Upper lobe of left lung (tissue), 6 donors: ENCODE measurements at regions not wholly inside any gene's neighbourhood (a gene's known extent, or its start where the extent isn't known, plus 50 kb on each side); places are given as distances from the start of the nearest gene placed in this dataset.

ENCODE experiments used
- ATAC-seq, 2 donors: fragments of 200-7000 bp; cut with Tn5 transposase; one replicate each; pipeline ENCODE4 v1.9.1; 2022; ENCODE audit warnings: mild to moderate bottlenecking in 2 of 2, moderate library complexity in 2 of 2; ENCODE audit not compliant: low FRiP score in 2 of 2
- DNase-seq, 2 donors: peaks; one replicate each; pipeline ENCODE4 v3.0.0-alpha.2; 2019 to 2020
- H3K27ac ChIP-seq, 4 donors: fragments of 200-600 bp; sonication (generic); one replicate each; pipeline ENCODE4 v1.5.1; 2016 to 2019
- H3K27me3 ChIP-seq, 4 donors: fragments of 200-600 bp; sonication (generic); one replicate each; pipeline ENCODE4 v1.5.1; 2017 to 2019
- H3K36me3 ChIP-seq, 4 donors: fragments of 200-600 bp; sonication (generic); one replicate each; pipeline ENCODE4 v1.5.1; 2016 to 2019
- H3K4me1 ChIP-seq, 4 donors: fragments of 200-600 bp; sonication (generic); one replicate each; pipeline ENCODE4 v1.5.1; 2018 to 2019
- H3K4me3 ChIP-seq, 4 donors: fragments of 200-600 bp; sonication (generic); one replicate each; pipeline ENCODE4 v1.5.1; 2017 to 2019; ENCODE audit warnings: mild to moderate bottlenecking in 2 of 4, moderate library complexity in 1 of 4
- H3K9me3 ChIP-seq, 4 donors: fragments of 200-600 bp; sonication (generic); one replicate each; pipeline ENCODE4 v1.5.1; 2018 to 2019
- CTCF ChIP-seq, 6 experiments: fragments of 450-650 bp in 4 of 6; fragments of 200-600 bp in 2 of 6; sonication (generic) in 2 of 6; IDR thresholded peaks; one replicate each; pipeline ENCODE4 v1.5.1; 2016 to 2019; ENCODE audit warnings: antibody characterized with exemption in 6 of 6
- EP300 ChIP-seq, 4 donors: sonication (generic); formaldehyde crosslinking; IDR thresholded peaks; one replicate each; pipeline ENCODE4 v1.5.1; 2017; ENCODE audit warnings: antibody characterized with exemption in 4 of 4, control low read depth in 2 of 4
- POLR2A ChIP-seq, 4 donors: fragments of 450-650 bp; IDR thresholded peaks; one replicate each; pipeline ENCODE4 v1.5.1; 2016 to 2017; ENCODE audit warnings: antibody characterized with exemption in 4 of 4, mild to moderate bottlenecking in 2 of 4
- POLR2AphosphoS5 ChIP-seq, 2 donors: sonication (generic); formaldehyde crosslinking; IDR thresholded peaks; one replicate each; pipeline ENCODE4 v1.5.1; 2017; ENCODE audit warnings: antibody characterized with exemption in 2 of 2
- WGBS, 2 donors: methylation state at CpG; one replicate each; pipeline ENCODE4 v1.1.5; 2017 to 2018; 5-methylcytosine and 5-hydroxymethylcytosine counted together
- donor health status: DM: no; HTN: no; CAD: no; lungs with moderate emphysema.
- donor health status: DM: no; HTN: yes; CAD: no; lungs with severe emphysema.

- no peak overlapping the region for H3K27ac ChIP-seq
- TF ChIP-seq POLR2AphosphoS5 (IDR thresholded peaks at IDR 0.05) (no peak), EP300 (IDR thresholded peaks at IDR 0.05) (no peak), POLR2A (IDR thresholded peaks at IDR 0.05) (no peak), CTCF (IDR thresholded peaks at IDR 0.05) (no peak)
- ATAC-seq (no peak), DNase-seq (no peak)
- no peaks in the 10 kb centered on the region for H3K4me1 ChIP-seq
- no peaks in the 10 kb centered on the region for H3K27me3 ChIP-seq
- H3K9me3 ChIP-seq: no peaks in the 10 kb centered on the region
- H3K36me3 ChIP-seq: no peaks in the 10 kb centered on the region
- H3K4me3 ChIP-seq: no peak overlapping the region
- 80 to 89% methylated on average over 2 of the region's 2 CpGs for WGBS, 2 donors
Measured at GRCh38 chr1:101394041-101394440, 157.2 kb downstream of the S1PR1 start.

- no peaks in the 10 kb centered on the region for H3K36me3 ChIP-seq
- no peaks in the 10 kb centered on the region for H3K4me1 ChIP-seq
- WGBS, 2 donors: 81 to 84% methylated on average over 3 of the region's 3 CpGs
- no peak for DNase-seq
- TF ChIP-seq EP300 (IDR thresholded peaks at IDR 0.05): no peak
- no peak for TF ChIP-seq CTCF (IDR thresholded peaks at IDR 0.05)
- no peak for TF ChIP-seq POLR2A (IDR thresholded peaks at IDR 0.05)
- no peak for TF ChIP-seq POLR2AphosphoS5 (IDR thresholded peaks at IDR 0.05)
- H3K4me3 ChIP-seq: no peak overlapping the region
- H3K9me3 ChIP-seq: no peaks in the 10 kb centered on the region
- no peak overlapping the region for H3K27ac ChIP-seq
- no peak for ATAC-seq
- H3K27me3 ChIP-seq: no peaks in the 10 kb centered on the region
Measured at GRCh38 chr1:101399222-101399621, 162.4 kb downstream of the S1PR1 start.

GRCh38 chr1:101406271-101406670 is 169.5 kb downstream of the S1PR1 start:
- Histone ChIP-seq H3K9me3 (no peaks in the 10 kb centered on the region), H3K27ac (no peak overlapping the region), H3K4me3 (no peak overlapping the region), H3K4me1 (peaks cover 0 to 5% (median 0%) of the 10 kb centered on the region in 4 donors), H3K36me3 (no peaks in the 10 kb centered on the region), H3K27me3 (no peaks in the 10 kb centered on the region)
- ATAC-seq: no peak
- WGBS, 2 donors: 58 to 73% methylated on average over 4 of the region's 4 CpGs
- TF ChIP-seq EP300 (IDR thresholded peaks at IDR 0.05) (no peak), POLR2A (IDR thresholded peaks at IDR 0.05) (no peak), POLR2AphosphoS5 (IDR thresholded peaks at IDR 0.05) (no peak), CTCF (IDR thresholded peaks at IDR 0.05) (no peak)
- DNase-seq: no peak

GRCh38 chr1:101406681-101407080 is 169.9 kb downstream of the S1PR1 start:
- no peaks in the 10 kb centered on the region for H3K9me3 ChIP-seq
- DNase-seq: no peak
- no peaks in the 10 kb centered on the region for H3K36me3 ChIP-seq
- 84 to 96% methylated on average over 1 of the region's 1 CpG for WGBS, 2 donors
- H3K27me3 ChIP-seq: no peaks in the 10 kb centered on the region
- H3K27ac ChIP-seq: no peak overlapping the region
- H3K4me1 ChIP-seq: peaks cover 0 to 5% (median 0%) of the 10 kb centered on the region in 4 donors
- TF ChIP-seq CTCF (IDR thresholded peaks at IDR 0.05): no peak
- no peak for TF ChIP-seq POLR2AphosphoS5 (IDR thresholded peaks at IDR 0.05)
- TF ChIP-seq POLR2A (IDR thresholded peaks at IDR 0.05): no peak
- no peak for TF ChIP-seq EP300 (IDR thresholded peaks at IDR 0.05)
- no peak for ATAC-seq
- no peak overlapping the region for H3K4me3 ChIP-seq

- no peak overlapping the region for H3K27ac ChIP-seq
- TF ChIP-seq CTCF (IDR thresholded peaks at IDR 0.05): no peak
- no peak for TF ChIP-seq POLR2A (IDR thresholded peaks at IDR 0.05)
- TF ChIP-seq POLR2AphosphoS5 (IDR thresholded peaks at IDR 0.05): no peak
- no peak for TF ChIP-seq EP300 (IDR thresholded peaks at IDR 0.05)
- H3K27me3 ChIP-seq: no peaks in the 10 kb centered on the region
- no peaks in the 10 kb centered on the region for H3K9me3 ChIP-seq
- WGBS, 2 donors: 60 to 63% methylated on average over 2 of the region's 2 CpGs
- no peak overlapping the region for H3K4me3 ChIP-seq
- no peaks in the 10 kb centered on the region for H3K36me3 ChIP-seq
- DNase-seq (no peak), ATAC-seq (no peak)
- peaks cover 0 to 5% (median 0%) of the 10 kb centered on the region in 4 donors for H3K4me1 ChIP-seq
Measured at GRCh38 chr1:101407505-101408211, 170.8 kb downstream of the S1PR1 start.
